GM18867 (cell line): ENCODE measurements at regions not wholly inside any gene's neighbourhood (a gene's known extent, or its start where the extent isn't known, plus 50 kb on each side); places are given as distances from the start of the nearest gene placed in this dataset.

ENCODE experiments used
- ATAC-seq: cut with Tn5 transposase; IDR thresholded peaks from one replicate; pipeline ENCODE4 v1.9.1; 2021; ENCODE audit warnings: mild to moderate bottlenecking, moderate library complexity; ENCODE audit not compliant: unreplicated experiment

DNA sequence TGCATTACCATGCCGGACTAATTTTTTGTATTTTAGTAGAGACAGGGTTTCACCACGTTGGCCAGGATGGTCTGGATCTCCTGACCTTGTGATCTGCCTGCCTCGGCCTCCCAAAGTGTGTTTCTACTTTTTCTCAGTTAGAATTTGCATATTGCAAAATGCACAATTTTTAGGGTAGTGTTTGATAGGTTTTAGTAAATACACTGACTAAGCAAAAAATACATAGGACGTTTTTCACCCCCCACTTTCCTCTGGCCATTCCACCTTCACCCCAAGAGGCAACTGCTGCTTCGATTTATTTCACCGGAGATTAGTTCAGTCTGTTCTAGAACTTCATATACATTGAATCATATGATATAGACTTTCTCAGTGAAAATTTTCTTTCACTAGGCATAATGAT lies 1269.1 kb downstream of the TBC1D22A start:
- no peak for ATAC-seq

GRCh38 chr22:48025096-48025495 lies 1262.6 kb downstream of the TBC1D22A start:
- no peak for ATAC-seq

DNA sequence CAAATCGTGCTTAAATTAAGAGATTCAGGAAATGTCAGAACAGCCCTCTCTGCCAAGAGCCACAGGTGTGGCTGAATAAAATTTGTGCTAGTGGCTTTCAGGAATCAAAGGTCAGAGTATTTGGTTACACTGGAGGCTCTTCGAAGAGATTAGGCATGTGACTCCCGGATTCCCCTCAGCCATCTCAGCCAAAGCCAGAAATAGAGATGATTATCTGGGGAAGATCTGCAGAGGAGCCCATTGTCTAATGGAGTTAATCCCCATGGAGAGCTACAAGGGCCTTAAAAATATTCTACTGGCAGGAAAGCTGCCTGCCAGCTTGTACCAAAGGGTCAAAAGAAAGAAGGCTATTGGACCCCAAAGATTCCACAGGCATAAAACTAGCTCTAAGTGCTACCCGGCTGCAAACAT lies 1259.5 kb downstream of the TBC1D22A start:
- no peak for ATAC-seq

- no peak for ATAC-seq
Measured at GRCh38 chr22:48018346-48018745, 1255.9 kb downstream of the TBC1D22A start.

DNA sequence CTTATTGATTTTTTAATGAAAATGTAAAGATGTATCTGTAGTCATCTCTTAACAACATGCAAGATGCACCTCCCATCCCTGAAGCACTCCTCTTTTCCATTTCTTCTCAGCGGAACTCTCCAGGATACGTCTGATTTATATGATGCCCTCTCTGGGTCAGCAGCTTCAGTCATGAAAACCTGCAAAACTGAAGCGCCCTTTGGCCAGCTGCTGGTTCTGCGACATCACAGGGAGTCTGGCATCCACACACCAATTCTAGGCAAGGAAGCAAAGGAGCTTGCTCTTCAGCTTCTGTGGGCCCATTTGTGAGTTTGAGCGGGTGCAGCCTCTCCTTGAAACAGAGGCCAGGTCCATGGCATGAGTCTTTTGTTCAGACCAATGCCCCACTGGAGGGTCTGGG lies 1253.3 kb downstream of the TBC1D22A start:
- no peak for ATAC-seq

GRCh38 chr22:48004936-48005335 lies 1242.5 kb downstream of the TBC1D22A start:
- ATAC-seq, result no peak

GRCh38 chr22:48004038-48004437 lies 1241.6 kb downstream of the TBC1D22A start:
- ATAC-seq, result no peak

GRCh38 chr22:48001101-48001500 lies 1238.7 kb downstream of the TBC1D22A start:
- no peak for ATAC-seq

GRCh38 chr22:47997612-47998011 lies 1235.2 kb downstream of the TBC1D22A start:
- no peak for ATAC-seq

DNA sequence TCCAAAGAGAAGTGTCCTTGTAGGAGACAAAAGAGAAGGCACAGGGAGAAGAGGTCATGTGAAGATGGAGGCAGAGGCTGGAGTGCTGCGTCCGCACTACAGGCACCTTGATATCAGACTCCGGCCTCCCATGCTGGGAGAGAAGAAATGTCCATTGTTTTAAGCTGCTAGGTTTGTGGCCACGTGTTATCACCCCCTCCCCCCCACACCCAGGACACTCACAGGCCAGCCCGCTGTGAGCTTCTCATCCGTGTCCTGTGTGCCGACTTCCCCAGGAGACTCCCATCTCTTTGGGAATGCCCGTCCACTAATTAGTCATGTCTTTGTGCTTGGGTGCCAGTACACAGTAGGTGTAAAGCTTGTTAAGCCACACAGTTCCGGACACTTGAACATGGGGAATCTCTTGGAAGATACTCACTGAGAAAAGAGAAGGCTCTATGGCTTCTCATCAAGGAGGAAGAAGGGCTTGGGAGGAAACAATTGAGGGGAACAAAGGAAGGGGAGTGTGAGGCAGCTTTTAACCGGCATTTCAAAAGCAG lies 1234.7 kb downstream of the TBC1D22A start:
- ATAC-seq, result no peak

DNA sequence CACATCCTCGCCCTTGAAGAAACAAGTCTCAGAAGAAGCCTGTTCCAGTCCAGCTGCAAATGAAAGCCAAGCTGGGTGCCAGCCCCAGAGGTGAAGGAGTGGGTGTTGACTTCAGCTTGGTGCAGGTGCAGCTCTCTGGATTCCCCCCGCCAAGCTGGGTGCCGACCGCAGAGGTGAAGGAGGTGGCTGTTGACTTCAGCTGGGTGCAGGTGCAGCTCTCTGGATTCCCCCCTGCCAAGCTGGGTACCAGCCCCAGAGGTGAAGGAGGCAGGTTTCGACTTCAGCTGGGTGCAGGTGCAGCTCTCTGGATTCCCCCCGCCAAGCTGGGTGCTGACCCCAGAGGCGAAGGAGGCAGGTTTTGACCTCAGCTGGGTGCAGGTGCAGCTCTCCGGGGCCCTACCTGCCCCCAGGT lies 1234.0 kb downstream of the TBC1D22A start:
- ATAC-seq, result peak; percentile 80

- ATAC-seq, result no peak
Measured at GRCh38 chr22:47995718-47996117, 1233.3 kb downstream of the TBC1D22A start.

GRCh38 chr22:47995264-47995627 lies 1232.8 kb downstream of the TBC1D22A start:
- no peak for ATAC-seq

DNA sequence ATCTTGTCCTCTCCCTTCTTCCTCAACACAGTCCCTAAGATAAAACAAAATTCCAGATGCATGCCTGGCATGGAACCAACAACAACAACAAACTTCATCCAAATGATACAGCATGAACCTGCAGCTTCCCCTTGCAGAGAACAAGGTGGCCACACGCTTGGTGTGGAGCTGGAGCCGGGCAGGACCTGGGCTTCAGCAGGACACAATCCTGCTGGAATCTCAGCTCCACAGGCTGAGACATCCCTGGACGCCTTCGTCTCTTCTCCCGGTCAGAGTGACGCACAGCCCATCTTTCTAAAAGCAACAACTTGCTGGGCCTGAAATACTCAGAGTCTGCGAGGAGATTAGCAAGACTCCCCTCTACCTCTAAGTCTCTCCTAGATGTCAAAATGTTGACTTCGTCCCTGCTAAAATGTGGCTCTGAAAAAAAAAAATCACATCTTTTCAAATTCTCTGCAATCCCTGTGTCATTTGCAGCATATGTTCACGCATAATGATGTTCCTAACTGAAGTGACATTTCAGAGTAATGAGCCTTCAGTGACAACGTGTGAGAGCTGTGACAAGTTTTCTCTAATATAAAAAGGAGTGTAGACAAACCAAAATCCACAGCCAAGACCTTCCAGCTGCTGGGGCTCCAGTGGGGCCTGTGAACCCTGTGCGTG lies 1232.3 kb downstream of the TBC1D22A start:
- no peak for ATAC-seq

DNA sequence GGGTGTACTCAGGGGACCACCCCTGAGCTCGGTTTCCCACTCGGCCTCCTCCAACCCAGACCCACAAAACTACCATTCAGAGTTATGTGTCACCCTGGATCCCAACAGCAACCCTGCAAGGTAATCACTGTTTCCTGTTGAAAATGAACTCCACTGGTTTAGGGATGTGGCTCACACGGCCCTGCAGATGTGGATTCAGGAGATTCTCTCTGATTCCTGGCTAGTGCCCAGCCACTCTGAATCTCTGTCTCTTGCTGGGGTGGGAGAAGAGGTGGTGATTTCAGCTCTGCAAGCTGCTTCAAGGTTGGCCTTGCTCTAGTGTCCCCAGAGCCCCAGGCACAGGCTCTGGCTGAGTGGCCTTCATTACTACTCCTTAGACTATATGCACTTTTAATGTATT lies 1231.6 kb downstream of the TBC1D22A start:
- no peak for ATAC-seq

DNA sequence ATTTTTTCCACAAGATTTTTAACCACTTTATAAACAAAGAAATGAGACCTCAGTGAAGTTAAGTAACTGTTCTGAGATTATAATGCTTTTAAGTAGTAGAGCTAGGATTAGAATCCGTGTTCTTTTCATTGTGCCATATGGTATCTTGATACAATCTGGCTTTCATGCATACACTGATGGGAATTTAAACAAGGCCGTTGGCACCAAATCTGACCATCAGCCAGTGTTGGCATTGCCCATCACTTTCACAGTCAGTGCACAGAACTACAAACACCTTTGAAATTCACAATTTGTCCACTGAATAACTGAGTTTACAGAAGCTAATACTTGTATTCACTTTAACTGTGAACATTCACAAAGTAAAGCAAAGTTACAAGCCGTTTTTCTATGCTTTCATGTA lies 1228.0 kb downstream of the TBC1D22A start:
- ATAC-seq, result no peak

GRCh38 chr22:47987885-47988515 lies 1225.5 kb downstream of the TBC1D22A start:
- ATAC-seq, result no peak

- no peak for ATAC-seq
Measured at GRCh38 chr22:47976219-47976618, 1213.8 kb downstream of the TBC1D22A start.

GRCh38 chr22:47967831-47968230 lies 1205.4 kb downstream of the TBC1D22A start:
- ATAC-seq, result no peak

GRCh38 chr22:47966316-47966715 lies 1203.9 kb downstream of the TBC1D22A start:
- ATAC-seq, result no peak

- no peak for ATAC-seq
Measured at GRCh38 chr22:47965896-47966295, 1203.4 kb downstream of the TBC1D22A start.

GRCh38 chr22:47965066-47965465 lies 1202.6 kb downstream of the TBC1D22A start:
- no peak for ATAC-seq

DNA sequence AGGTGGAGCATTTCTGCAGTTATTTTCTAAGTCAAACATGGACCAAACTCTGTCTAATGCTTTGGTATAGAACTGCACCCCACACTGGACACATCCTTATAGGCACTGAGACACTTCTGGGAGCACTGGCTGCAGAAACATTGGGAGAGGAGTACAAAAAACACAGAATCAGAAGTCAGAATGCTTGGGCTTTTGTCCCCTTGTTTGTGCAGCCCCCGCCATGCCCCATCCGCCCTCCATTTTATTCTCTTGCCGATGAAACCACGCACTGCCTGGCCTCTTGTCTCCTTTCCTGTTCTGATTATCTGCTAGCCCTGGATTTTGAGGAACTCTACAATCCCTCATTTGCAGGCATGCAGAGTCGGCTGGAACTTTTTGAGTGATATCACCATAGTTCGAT lies 1201.2 kb downstream of the TBC1D22A start:
- no peak for ATAC-seq
